Activated T-helper 1 cell treated with anti-CD3 and anti-CD28 coated beads, Interleukin-2, amount 50 U/mL, for 16 hours (primary cell): ENCODE measurements at regions not wholly inside any gene's neighbourhood (a gene's known extent, or its start where the extent isn't known, plus 50 kb on each side); places are given as distances from the start of the nearest gene placed in this dataset.

ENCODE experiments used
- DNase-seq, 2 donors: peaks; one replicate each; pipeline ENCODE4 v3.0.0-alpha.2; 2020; ENCODE audit warnings: low read depth in 1 of 2, low spot score in 1 of 2

- no peak for DNase-seq
Measured at GRCh38 chr2:6392966-6393365, 472.7 kb downstream of the CMPK2 start.

GRCh38 chr2:6393819-6394218, 471.9 kb downstream of the CMPK2 start:
- no peak for DNase-seq

GRCh38 chr2:6394276-6394675, 471.4 kb downstream of the CMPK2 start:
- DNase-seq: no peak

- DNase-seq: no peak
Measured at GRCh38 chr2:6398421-6398820, 467.3 kb downstream of the CMPK2 start.

- DNase-seq: no peak
Measured at GRCh38 chr2:6401301-6401700, 464.4 kb downstream of the CMPK2 start.

- DNase-seq: no peak
Measured at GRCh38 chr2:6408057-6408456, 457.6 kb downstream of the CMPK2 start.

- DNase-seq: no peak
Measured at GRCh38 chr2:6410313-6410712, 455.4 kb downstream of the CMPK2 start.

GRCh38 chr2:6412533-6413091, 453.1 kb downstream of the CMPK2 start:
- DNase-seq: no peak

- no peak for DNase-seq
Measured at GRCh38 chr2:6417050-6417449, 448.7 kb downstream of the CMPK2 start.

- no peak for DNase-seq
Measured at GRCh38 chr2:6418291-6418690, 447.4 kb downstream of the CMPK2 start.

- no peak for DNase-seq
Measured at GRCh38 chr2:6421138-6421730, 444.5 kb downstream of the CMPK2 start.

GRCh38 chr2:6421888-6422287, 443.8 kb downstream of the CMPK2 start:
- no peak for DNase-seq

GRCh38 chr2:6423157-6423556, 442.6 kb downstream of the CMPK2 start:
- DNase-seq: no peak

- no peak for DNase-seq
Measured at GRCh38 chr2:6423944-6424343, 441.8 kb downstream of the CMPK2 start.

GRCh38 chr2:6425032-6425431, 440.7 kb downstream of the CMPK2 start:
- DNase-seq: no peak

GRCh38 chr2:6429210-6429986, 436.3 kb downstream of the CMPK2 start:
- DNase-seq: no peak

GRCh38 chr2:6434438-6434837, 431.3 kb downstream of the CMPK2 start:
- no peak for DNase-seq

GRCh38 chr2:6441800-6442199, 423.9 kb downstream of the CMPK2 start:
- DNase-seq: no peak

- no peak for DNase-seq
Measured at GRCh38 chr2:6442252-6442985, 423.3 kb downstream of the CMPK2 start.

GRCh38 chr2:6443061-6443823, 422.5 kb downstream of the CMPK2 start:
- DNase-seq: no peak

- DNase-seq: no peak
Measured at GRCh38 chr2:6444514-6444913, 421.2 kb downstream of the CMPK2 start.
